HG02588 (cell line): ENCODE measurements at regions not wholly inside any gene's neighbourhood (a gene's known extent, or its start where the extent isn't known, plus 50 kb on each side); places are given as distances from the start of the nearest gene placed in this dataset.
"Not testable (repeated sequence)": the region's sequence is repeated elsewhere in the genome, so short reads cannot be mapped to it uniquely, and the experiment has no call there.

Source experiments
- ATAC-seq: cut with Tn5 transposase; IDR thresholded peaks from one replicate; pipeline ENCODE4 v1.9.1; 2021; ENCODE audit warnings: mild to moderate bottlenecking, moderate library complexity; ENCODE audit not compliant: unreplicated experiment

DNA sequence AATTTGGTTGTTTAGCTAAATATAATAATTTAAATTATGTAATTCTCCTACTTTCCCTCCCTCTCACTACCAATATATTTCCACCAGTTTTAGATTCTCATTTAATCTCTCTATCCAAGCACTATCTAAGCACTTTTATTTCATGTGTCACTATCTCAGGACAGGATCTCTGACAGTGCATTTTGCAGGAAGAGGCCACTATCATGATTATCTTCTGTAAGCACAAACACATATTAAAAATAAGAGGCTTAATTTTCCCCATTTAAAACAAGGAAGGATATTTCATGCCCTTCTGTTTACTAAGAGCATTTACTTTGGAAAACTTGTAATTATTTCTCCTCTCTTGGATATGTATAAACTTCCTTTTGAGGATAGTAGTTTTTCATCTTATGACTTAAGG is 726.2 kb upstream of the ZNF804A start:
- ATAC-seq, result no peak

DNA sequence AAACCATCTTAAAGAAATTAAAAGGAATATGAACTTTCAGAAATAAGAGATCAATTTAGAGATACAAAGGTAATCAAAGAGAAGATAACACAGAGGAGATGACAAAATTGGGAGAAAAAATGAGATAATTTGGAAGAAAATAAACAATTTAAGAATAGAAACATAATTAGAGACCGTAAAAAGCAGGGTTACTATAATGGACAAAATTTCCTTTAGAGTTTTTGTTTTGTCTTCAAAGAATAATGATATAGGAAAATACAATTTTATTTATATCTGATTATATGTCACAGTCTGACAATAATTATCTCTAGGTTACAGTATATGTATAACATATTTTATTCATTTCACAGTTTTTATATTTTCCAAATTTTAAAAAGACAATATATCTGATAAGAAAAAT is 716.4 kb upstream of the ZNF804A start:
- no peak for ATAC-seq

DNA sequence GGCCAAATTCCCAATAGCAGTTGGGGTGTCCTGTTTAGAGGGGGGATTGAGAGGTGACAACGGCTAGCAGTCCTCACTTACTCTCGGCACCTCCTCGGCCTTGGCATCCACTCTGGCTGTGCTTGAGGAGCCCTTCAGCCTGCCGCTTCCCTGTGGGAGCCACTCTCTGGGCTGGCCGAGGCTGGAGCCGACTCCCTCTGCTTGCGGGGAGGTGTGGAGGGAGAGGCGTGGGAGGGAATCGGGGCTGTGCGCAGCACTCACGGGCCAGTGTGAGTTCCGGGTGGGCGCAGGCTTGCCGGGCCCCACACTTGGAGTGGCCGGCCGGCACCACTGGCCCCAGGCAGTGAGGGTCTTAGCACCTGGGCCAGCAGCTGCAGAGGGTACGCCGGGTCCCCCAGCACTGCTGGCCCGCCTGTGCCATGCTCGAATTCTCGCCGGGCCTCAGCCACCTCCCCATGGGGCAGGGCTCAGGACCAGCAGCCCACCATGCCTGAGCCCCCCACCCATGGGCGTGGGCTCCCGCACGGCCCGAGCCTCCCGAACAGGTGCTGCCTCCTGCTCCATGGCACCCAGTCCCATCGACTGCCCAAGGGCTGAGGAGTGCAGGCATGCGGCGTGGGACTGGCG is 705.9 kb upstream of the ZNF804A start:
- ATAC-seq, result no peak

DNA sequence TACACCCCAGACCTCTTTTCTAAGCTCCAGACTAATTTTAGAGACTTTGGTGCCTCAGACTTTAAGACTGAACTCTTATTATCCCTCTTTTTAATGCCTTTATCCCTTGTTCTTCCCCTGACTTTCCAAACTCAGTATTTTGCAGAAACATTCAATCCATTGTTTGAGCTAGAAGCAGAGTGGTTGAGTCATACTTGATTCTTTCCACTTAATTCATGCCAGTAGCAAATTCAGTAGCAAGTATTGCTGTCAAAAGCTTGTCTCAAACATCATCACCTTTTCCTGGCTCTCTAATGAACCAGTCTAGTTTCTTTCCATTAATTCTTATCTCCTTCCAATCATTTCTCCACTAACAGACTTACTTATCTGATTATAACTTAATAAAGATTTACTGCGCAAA is 699.7 kb upstream of the ZNF804A start:
- no peak for ATAC-seq

DNA sequence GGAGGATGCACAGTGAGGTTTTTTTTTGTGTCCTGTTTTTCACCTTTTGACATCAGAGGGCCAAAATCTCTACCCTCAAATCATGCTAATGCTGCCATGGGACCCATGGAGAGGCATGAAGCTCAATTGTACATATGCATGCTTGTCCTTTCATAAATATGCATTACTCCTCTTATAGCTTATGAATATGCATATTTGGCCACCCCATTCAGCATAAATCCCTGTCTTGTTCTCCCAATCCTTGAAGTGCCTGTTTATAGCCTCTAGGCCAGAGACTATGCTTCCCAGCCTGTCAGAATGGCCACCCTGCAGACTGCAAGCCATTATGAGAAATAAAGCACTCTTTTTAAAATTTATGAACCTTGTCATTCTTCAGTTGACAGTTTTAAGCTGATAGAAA is 696.4 kb upstream of the ZNF804A start:
- no peak for ATAC-seq

DNA sequence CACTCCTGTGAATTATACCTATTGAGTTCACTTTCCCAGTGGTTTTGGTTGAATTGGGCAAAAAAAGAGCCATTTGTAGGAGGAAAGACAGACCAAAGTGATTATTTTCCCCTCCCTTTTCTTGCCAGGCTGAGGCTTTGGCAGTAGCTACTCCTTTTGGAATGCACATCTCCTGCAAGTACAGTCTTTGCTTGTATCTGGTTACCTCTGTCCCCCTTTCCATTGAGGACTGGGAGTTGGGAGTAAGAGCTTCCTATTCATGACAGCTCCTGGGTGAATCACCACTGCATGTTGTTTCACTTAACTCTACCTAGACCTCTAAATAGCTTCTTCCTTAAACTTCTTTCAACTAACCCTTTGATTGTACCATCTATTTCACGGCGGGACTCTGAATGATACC is 695.3 kb upstream of the ZNF804A start:
- no peak for ATAC-seq

DNA sequence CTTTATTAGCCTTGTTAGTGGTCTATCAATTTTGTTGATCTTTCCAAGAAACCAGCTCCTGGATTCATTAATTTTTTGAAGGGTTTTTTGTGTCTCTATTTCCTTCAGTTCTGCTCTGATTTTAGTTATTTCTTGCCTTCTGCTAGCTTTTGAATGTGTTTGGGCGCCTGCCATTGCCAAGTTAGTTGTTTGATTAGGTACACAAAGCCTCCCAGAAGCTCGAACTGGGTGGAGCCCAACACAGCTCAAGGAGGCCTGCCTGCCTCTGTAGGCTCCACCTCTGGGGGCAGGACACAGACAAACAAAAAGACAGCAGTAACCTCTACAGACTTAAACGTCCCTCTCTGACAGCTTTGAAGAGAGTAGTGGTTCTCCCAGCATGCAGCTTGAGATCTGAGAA is 682.3 kb upstream of the ZNF804A start:
- ATAC-seq, result not testable (repeated sequence)

DNA sequence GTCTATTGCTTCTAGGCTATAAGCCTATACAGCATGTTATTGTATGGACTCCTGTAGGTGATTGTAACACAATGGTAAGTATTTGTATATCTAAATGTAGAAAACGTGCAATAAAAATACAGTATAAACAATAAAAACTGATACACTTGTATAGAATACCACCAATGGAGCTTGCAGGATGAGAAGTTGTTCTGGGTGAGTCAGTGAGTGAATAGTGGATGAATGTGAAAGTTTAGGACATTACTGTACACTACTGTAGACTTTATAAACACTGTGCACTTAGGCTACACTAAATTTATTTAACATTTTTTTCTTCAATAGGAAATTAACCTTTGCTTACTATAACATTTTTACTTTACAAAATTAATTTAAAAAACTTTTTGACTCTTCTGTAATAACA is 679.2 kb upstream of the ZNF804A start:
- no peak for ATAC-seq

DNA sequence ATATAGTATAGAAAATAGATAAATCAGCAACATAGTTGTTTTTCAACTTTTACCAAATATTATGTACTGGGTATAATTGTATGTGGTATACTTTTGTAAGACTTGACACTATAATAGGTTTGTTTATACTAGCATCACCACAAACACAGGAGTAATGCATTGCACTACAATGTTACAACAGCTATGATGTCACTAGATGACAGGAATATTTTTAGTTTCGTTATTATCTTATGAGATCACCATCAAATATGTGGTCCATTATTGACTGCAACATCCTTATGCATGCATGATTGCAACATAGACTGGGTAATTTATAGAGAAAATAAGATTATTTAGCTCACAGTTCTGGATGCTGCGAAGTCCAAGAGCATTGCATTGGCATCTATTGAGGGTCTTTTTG is 678.4 kb upstream of the ZNF804A start:
- no peak for ATAC-seq

DNA sequence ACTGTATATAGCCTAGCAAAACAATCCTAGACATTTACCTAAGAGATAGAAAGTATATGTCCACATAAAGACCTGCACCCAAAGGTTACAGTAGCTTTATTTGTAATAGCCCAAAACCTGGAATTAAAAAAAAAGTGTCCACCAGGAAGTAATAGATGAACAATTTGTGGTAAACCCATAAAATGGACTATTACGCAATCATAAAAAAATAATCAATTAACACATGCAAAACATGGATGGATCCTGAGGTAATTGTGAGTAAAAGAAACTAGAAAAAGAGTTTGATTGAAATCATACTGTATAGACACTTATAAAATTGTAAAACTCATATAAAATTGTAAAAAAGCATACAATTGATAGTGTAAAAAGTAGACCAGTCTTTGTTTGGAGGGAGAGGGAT is 673.0 kb upstream of the ZNF804A start:
- ATAC-seq, result no peak

DNA sequence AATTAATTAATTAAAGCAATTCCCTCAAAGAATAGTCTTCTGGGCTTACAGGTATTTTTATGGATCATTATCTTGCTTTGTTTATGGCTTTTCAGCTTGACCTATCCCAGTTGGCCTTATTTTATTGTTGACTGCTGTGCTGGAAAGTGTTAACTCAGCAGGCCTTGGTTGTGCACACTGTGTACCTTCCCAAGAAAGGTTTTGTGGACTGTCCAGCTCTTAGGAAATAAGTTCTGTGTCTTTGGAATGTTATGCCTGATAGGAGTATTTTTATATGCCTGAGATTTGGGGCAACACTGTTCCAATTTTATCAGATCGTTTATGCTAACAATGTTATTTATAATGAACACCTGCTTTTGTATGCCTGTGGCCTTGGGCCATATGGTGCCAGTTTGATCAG is 671.9 kb upstream of the ZNF804A start:
- ATAC-seq, result no peak

DNA sequence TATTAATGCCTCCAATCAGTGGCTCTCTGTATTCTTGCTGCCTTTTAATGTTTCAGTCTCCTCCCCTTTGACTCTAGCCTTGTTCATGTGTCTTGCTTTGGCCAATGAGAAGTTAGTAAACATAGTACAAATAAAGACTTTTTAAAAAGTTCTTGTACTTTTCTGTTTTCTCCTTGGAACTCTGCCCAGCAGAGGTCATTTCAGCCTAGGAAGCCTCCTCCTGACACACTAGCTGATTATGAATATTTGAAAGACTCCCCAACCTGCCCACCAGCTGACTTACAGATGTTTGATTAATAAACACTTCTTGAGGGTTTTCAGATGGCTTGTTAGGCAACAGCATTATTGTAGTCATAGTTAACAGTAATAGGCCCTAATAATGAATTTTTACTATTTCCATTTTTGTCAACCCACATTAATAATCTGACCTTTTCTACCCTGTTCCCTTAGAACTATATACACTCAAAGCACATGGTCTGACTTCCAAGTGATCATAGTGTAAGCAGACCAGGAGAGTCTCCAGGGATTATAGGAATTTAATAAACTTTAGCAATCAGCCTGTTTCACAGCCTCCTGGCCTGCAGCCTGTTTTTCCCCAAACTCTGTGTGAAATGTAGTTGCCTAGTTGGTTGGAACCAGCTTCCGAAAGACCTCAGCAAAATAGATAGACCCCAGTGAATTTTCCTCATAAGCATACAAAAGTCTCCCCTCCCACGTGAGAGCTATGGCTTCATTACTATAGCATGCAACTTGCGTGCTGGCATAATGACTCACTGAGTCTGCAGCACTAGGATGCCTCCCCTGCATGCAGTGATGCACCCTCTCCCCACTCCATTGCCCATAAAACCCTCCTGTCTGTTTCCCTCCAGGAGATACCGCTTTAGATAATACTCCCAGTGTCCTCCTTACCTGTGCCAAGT is 670.7 kb upstream of the ZNF804A start:
- ATAC-seq, result no peak

DNA sequence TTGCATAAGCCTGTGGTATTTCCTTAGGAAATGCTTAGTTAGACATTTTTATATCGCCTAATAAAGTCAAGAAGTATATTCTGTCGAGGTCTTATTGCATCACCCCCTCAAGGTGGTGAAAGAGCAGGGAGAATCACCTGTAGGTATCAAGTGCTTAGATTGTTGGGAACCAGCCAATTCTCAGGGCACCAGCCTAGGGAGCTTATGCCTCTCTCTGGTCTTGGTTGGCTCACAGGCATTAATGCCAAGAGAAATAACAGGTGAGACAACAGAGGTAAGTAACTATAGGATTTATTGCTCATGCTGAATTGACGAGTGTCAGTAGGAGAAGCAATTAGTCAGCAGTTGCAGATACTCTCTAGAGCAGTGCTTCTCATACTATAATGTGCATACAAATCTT is 663.3 kb upstream of the ZNF804A start:
- ATAC-seq, result no peak

DNA sequence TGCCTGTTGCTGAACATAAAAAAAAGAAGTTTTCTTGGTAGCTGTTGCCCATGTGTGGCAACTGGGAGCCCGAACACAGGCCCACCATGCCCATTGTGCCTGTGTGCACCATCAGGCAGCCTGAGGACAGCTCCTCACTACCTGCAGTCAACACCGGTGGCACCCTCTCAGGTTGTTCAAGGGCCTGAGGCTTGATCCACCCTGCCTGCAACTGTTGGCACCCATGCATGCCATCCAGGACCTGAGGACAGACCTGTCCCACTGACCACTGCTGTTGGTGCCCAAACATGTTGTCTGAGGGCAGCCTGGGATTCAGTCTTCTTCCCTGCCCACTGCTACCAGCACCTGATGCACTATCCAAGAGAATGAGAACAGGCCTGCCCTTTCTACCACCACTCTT is 661.1 kb upstream of the ZNF804A start:
- no peak for ATAC-seq

DNA sequence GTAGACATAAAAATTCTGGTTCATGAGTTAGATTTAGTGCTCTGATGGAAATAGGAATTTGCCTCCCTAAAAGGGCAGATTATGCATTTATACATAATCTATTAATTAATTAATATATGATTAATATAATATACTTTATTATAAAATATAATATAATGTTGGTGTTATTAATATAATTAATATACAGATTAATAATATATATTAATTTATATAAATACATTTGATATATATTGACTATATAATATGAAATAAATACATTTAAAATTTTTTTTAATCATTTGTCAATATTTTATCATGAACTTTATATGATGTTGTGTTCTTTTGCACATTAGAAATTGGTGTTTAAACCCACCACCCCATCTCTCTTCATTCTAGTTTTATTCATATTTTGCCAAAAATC is 652.1 kb upstream of the ZNF804A start:
- no peak for ATAC-seq

DNA sequence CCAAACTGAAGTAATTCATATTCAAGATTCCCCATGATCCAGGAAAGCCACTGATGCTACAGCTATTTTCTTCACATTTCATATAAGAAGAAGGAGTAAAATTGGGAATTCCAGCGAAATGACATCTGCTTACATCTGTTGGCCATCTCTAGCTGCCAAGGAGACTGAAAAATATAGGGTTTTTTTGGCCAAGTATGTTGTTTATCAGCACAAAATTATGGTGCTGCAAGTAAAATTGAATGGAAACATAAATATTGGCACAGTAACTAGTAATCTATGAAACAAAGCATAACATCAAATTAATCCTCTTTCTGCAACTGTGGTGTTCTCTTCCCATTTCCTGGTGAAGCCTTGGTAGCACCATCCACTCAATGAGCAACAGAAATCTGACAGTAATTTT is 649.5 kb upstream of the ZNF804A start:
- ATAC-seq, result no peak

DNA sequence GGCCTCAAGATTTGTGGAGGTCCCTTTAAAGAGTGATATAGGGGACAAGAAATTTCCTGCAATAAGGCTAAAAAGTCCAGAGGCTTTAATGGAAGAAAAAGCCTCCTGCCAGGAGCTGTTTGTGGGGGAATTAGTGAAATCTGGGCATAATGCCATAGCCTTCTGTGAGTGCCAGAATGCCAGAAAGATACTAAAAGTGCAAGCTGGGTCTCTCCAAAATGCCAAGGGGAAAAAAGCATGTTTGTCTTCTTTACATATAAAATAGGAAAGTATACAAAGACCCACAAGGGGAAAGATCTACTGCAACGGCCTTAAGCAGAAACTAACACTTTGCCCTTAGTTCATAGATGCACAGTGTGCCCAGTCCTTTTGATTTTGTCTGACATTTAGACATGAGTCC is 647.7 kb upstream of the ZNF804A start:
- ATAC-seq, result no peak

DNA sequence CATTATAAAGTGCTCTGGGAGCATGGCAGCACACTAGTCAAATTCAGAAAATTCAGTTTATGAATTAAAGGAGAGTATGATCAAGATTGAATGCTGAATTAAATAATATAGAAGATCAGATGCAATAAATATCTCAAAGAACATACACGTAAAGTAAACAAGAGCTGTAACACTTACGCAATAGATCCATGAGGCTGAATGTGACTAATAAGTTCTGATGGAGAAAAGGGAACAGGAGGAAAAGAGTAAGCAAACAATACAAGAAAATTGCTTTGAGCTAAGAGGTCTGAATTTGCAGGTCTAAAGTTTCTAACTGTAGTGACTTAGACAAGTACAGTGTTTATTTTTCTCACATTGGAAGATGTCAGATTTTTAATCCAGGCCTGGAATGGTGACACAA is 646.7 kb upstream of the ZNF804A start:
- no peak for ATAC-seq

DNA sequence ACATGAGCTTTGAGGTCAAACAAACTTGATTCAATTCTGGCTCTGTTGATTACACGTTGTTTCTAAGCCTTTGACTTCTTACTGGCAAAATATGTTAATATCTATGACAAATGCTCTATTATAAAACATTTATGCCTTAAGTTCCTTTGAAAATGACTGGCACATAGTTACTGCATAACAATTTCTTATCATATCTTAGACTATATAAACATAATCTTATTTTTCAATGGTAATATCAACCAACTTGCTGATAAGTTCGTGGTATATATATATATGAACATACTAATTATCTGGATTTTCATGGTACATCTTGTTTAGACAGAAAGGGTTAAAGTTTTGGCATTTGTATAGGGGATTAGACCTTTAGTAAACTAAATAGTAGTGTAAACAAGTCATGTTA is 645.6 kb upstream of the ZNF804A start:
- no peak for ATAC-seq

DNA sequence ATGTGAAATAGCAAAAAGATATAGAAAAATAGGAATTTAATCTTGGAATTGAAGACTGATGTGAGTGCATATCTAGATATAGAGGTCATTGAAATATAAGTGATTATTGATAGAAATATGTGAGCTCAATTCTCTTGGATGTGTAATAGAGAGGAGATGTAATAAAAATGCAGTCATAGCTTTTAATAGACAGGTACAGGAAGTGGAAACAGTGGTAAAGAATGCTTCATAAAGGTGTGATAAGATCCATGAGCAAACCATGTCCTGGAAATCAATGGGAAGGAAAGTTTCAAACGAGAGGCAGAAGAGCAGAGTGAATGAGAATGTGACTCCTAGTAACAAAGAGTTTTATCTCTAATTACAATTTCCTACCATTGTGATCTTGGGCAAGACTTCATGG is 634.7 kb upstream of the ZNF804A start:
- no peak for ATAC-seq

DNA sequence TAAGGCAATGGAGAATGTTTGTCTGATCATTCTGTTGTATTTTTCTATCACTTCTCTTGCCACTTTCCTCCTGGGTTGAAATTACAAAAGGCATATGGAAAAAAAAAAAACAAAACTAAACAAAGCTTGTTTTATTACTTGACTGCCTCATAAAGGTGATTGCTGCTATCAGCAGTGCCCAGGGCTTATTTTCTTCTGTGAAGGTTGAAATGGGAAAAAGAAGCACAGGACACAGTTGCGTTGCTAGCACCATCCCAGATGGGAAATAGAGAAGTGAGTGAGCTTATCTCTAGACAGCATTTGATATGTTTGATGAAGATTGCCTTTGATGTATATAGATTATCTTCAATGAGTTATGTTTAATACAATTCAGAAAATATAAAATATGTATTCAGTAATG is 633.8 kb upstream of the ZNF804A start:
- ATAC-seq, result no peak

DNA sequence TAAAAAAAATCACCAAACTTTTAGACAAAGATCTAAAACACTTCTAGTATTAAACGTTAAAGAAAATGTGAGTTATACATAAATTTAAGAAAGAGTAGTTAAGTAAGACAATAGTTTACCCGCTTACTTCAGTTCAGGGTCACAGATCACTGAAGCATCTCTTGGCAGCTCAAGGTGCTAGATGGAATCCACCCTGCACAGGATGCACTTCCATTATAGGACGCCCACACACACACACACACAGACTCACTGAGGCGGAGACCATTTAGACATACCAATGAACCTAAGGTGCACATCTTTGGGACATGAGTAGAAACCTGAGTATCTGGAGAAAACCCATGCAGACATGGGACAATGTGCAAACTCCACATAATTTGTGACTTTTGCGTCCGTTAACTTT is 630.6 kb upstream of the ZNF804A start:
- ATAC-seq, result no peak

DNA sequence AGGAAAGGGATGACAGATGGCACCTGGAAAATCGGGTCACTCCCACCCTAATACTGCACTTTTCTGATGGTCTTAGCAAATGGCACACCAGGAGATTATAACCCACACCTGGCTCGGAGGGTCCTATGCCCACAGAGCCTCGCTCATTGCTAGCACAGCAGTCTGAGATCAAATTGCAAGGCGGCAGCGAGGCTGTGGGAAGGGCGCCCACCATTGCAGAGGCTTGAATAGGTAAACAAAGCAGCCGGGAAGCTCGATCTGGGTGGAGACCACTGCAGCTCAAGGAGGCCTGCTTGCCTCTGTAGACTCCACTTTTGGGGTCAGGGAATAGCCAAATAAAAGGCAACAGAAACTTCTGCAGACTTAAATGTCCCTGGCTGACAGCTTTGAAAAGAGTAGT is 622.7 kb upstream of the ZNF804A start:
- ATAC-seq, result not testable (repeated sequence)
